Stomach (tissue), 4 donors: ENCODE measurements at regions not wholly inside any gene's neighbourhood (a gene's known extent, or its start where the extent isn't known, plus 50 kb on each side); places are given as distances from the start of the nearest gene placed in this dataset.

Experiments
- CTCF ChIP-seq, 7 experiments: fragments of 450-650 bp in 4 of 7; fragments of 200-600 bp in 3 of 7; sonication (generic) in 3 of 7; IDR thresholded peaks; one replicate each; pipeline ENCODE4 v1.5.1; 2016 to 2019; ENCODE audit warnings: antibody characterized with exemption in 7 of 7, control low read depth in 2 of 7, mild to moderate bottlenecking in 1 of 7
- POLR2A ChIP-seq, 4 donors: fragments of 450-650 bp; IDR thresholded peaks; one replicate each; pipeline ENCODE4 v1.6.1; 2016; ENCODE audit warnings: antibody characterized with exemption in 4 of 4, control low read depth in 2 of 4, mild to moderate bottlenecking in 1 of 4, moderate library complexity in 1 of 4
- POLR2AphosphoS5 ChIP-seq, 3 donors: sonication (generic); formaldehyde crosslinking; IDR thresholded peaks; one replicate each; pipeline ENCODE4 v1.6.1; 2016; ENCODE audit warnings: antibody characterized with exemption in 3 of 3

GRCh38 chr18:53784253-53784652 is 440.2 kb downstream of the MBD2 start:
- no peak for TF ChIP-seq POLR2A (IDR thresholded peaks at IDR 0.05)
- no peak for TF ChIP-seq CTCF (IDR thresholded peaks at IDR 0.05)
- no peak for TF ChIP-seq POLR2AphosphoS5 (IDR thresholded peaks at IDR 0.05)
